ENCODE measurements at regions not wholly inside any gene's neighbourhood (a gene's known extent, or its start where the extent isn't known, plus 50 kb on each side); places are given as distances from the start of the nearest gene placed in this dataset.

DNA sequence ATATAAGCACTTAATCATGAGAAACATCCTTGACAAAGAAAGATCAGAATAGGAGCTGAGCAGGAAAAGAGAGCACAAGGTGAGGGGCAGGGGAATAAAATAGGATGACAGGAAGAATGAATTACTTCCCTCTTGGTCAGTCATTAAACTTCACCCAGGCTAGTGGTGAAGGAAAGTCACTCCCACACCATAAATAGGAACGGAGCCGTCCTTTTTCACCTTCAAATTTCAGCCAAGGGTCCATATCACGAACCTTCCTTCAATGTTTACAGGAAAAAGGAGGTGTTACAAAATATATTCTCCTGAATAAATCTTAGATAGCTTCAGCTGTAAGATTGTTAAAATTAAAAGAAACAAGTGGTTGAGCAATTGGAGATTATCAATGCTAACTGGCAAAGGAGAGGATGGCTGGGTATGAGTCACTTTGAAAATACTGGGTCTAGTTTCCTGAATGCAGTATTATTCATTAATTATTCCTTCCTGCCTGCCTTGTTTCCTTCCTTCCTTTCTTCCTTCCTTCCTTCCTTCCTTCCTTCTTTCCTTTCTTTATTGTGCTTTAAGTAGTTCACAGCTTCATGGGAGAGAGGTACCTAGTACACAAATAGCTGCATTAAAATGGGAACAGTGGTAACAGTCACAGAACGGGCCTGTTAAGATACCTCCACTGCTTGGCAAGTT lies 292.3 kb upstream of the ID2 start:
- H3K79me2 ChIP-seq (ENCODE audit: insufficient read depth, low read depth) = no peaks in the 10 kb centered on the region
- H3K27me3 ChIP-seq (ENCODE audit: insufficient read depth, low read depth) = no peaks in the 10 kb centered on the region
- H3K36me3 ChIP-seq (ENCODE audit: insufficient read depth) = no peaks in the 10 kb centered on the region
- H3K4me3 ChIP-seq (IDR thresholded peaks at IDR 0.05; ENCODE audit: insufficient read depth, low read depth, low read length) = no peak overlapping the region
- H3K4me2 ChIP-seq = no peak overlapping the region
- H4K20me1 ChIP-seq (ENCODE audit: insufficient read depth) = no peaks in the 10 kb centered on the region
- H3K9ac ChIP-seq = no peak overlapping the region
- no peaks in the 10 kb centered on the region for H3K4me1 ChIP-seq (ENCODE audit: low read depth, poor library complexity, severe bottlenecking)
- H2AFZ ChIP-seq (ENCODE audit: low read depth) = no peak overlapping the region
- H3K27ac ChIP-seq = no peak overlapping the region
- TF ChIP-seq, protein P1, sequence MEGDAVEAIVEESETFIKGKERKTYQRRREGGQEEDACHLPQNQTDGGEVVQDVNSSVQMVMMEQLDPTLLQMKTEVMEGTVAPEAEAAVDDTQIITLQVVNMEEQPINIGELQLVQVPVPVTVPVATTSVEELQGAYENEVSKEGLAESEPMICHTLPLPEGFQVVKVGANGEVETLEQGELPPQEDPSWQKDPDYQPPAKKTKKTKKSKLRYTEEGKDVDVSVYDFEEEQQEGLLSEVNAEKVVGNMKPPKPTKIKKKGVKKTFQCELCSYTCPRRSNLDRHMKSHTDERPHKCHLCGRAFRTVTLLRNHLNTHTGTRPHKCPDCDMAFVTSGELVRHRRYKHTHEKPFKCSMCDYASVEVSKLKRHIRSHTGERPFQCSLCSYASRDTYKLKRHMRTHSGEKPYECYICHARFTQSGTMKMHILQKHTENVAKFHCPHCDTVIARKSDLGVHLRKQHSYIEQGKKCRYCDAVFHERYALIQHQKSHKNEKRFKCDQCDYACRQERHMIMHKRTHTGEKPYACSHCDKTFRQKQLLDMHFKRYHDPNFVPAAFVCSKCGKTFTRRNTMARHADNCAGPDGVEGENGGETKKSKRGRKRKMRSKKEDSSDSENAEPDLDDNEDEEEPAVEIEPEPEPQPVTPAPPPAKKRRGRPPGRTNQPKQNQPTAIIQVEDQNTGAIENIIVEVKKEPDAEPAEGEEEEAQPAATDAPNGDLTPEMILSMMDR (conservative IDR thresholded peaks at IDR 0.05; ENCODE audit: low read depth, low read length) = no peak

DNA sequence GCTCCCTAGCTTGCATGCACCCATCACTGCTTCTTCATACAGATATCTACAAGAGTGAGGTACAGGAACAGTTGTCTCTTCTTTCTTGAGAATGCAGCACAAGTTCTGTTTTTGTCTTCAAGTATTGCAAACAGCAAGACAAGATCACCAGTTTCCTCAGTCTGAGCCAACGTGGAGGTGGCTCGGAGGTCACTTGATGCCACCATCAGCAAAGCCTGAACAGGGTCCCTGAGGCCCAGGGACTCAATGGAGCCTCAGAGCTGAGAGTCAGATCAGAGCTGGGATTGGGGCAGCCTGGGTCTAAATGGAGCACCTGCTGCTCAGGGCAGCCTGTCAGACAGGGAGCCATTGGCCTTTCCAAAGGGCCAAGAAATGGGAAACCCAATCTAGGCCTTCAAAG lies 290.7 kb upstream of the ID2 start:
- no peaks in the 10 kb centered on the region for H4K20me1 ChIP-seq (ENCODE audit: insufficient read depth)
- H3K4me1 ChIP-seq (ENCODE audit: low read depth, poor library complexity, severe bottlenecking) = no peaks in the 10 kb centered on the region
- no peak overlapping the region for H3K9ac ChIP-seq
- H3K79me2 ChIP-seq (ENCODE audit: insufficient read depth, low read depth) = no peaks in the 10 kb centered on the region
- H3K4me2 ChIP-seq = no peak overlapping the region
- TF ChIP-seq, protein P1 (conservative IDR thresholded peaks at IDR 0.05; ENCODE audit: low read depth, low read length) = no peak
- no peaks in the 10 kb centered on the region for H3K36me3 ChIP-seq (ENCODE audit: insufficient read depth)
- H2AFZ ChIP-seq (ENCODE audit: low read depth) = no peak overlapping the region
- no peak overlapping the region for H3K4me3 ChIP-seq (IDR thresholded peaks at IDR 0.05; ENCODE audit: insufficient read depth, low read depth, low read length)
- no peak overlapping the region for H3K27ac ChIP-seq
- no peaks in the 10 kb centered on the region for H3K27me3 ChIP-seq (ENCODE audit: insufficient read depth, low read depth)

DNA sequence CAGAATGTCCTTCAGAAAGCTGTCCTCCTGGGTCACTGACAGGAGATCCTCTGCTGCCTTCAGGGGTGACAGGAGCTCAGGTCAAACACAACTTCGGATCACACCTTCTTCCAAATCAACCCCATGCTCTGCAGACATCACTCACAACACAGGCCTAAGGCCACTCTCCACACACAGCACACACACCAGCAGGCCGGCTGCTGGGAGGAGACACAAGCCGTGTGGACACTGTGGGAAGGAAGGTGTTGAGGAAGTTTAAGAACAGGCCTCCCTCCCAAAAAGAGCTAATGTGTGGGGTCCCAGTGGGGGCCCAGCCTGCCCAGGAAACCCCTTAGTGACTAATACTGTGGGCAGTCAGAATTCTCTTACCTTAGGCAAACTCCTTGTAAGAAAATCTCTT lies 290.3 kb upstream of the ID2 start:
- Histone ChIP-seq H3K36me3 (ENCODE audit: insufficient read depth) (no peaks in the 10 kb centered on the region), H3K27me3 (ENCODE audit: insufficient read depth, low read depth) (no peaks in the 10 kb centered on the region), H3K4me2 (no peak overlapping the region), H3K4me1 (ENCODE audit: low read depth, poor library complexity, severe bottlenecking) (no peaks in the 10 kb centered on the region), H3K79me2 (ENCODE audit: insufficient read depth, low read depth) (no peaks in the 10 kb centered on the region), H3K9ac (no peak overlapping the region), H2AFZ (ENCODE audit: low read depth) (no peak overlapping the region), H4K20me1 (ENCODE audit: insufficient read depth) (no peaks in the 10 kb centered on the region), H3K27ac (no peak overlapping the region), H3K4me3 (IDR thresholded peaks at IDR 0.05; ENCODE audit: insufficient read depth, low read depth, low read length) (no peak overlapping the region)
- TF ChIP-seq, protein P1 (conservative IDR thresholded peaks at IDR 0.05; ENCODE audit: low read depth, low read length) = no peak

DNA sequence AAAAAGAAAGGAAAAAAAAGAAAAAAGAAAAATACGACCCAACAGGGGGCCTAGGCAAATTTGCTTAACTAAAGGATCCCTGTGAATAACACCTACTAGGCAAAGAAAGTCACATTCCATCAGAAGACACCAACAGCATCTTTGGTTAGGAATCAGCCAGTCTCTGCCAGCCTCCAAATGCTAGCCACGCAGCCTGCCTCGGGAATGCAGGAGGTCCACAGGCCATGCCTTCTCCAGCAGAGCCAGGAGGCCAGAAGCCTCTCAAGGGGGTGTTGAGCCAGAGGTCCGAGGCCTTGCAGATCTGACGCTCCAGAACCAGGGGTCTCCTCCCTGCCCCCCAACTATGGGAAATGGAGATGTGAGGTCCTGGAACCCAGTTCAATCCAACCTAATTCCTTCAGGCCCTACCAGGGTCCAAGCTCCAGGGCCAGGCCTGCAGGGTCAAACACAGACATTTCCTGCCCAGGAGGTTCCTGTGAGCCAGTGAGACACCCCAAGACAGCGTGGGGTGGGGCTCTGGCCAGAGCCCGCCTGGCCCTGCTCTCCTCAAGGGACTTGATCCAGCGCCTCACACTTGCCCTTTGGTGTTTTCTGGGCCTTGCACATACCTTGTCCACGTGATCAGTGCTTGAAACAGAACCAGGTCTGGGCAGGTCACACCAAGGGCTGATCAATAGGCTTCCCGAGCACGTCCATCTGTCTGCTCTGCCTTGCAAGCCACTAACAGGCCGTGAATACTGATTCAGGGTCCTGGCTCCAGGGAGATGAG lies 289.6 kb upstream of the ID2 start:
- no peak overlapping the region for H3K9ac ChIP-seq
- no peak overlapping the region for H3K27ac ChIP-seq
- no peaks in the 10 kb centered on the region for H3K36me3 ChIP-seq (ENCODE audit: insufficient read depth)
- TF ChIP-seq, protein P1 (conservative IDR thresholded peaks at IDR 0.05; ENCODE audit: low read depth, low read length) = no peak
- H3K4me3 ChIP-seq (IDR thresholded peaks at IDR 0.05; ENCODE audit: insufficient read depth, low read depth, low read length) = no peak overlapping the region
- no peaks in the 10 kb centered on the region for H3K27me3 ChIP-seq (ENCODE audit: insufficient read depth, low read depth)
- no peaks in the 10 kb centered on the region for H3K4me1 ChIP-seq (ENCODE audit: low read depth, poor library complexity, severe bottlenecking)
- H3K79me2 ChIP-seq (ENCODE audit: insufficient read depth, low read depth) = no peaks in the 10 kb centered on the region
- no peak overlapping the region for H2AFZ ChIP-seq (ENCODE audit: low read depth)
- no peak overlapping the region for H3K4me2 ChIP-seq
- H4K20me1 ChIP-seq (ENCODE audit: insufficient read depth) = no peaks in the 10 kb centered on the region

Measured in KMS-11 (cell line).